ENCODE measurements at regions not wholly inside any gene's neighbourhood (a gene's known extent, or its start where the extent isn't known, plus 50 kb on each side); places are given as distances from the start of the nearest gene placed in this dataset.

GRCh38 chr14:55766071-55766470 lies 186.1 kb downstream of the KTN1 start (continued):
- no peak for TF ChIP-seq ZNF462 (CRISPR knock-in tag; IDR thresholded peaks at IDR 0.05)
- TF ChIP-seq ETS1 (IDR thresholded peaks at IDR 0.05): no peak

- Mint-ChIP-seq H3K27ac (no peak overlapping the region), H3K4me3 (no peak overlapping the region), H3K4me1 (peaks cover 6% of the 10 kb centered on the region; the same call in 2 of the 3 replicates), H3K9me3 (no peaks in the 10 kb centered on the region), H3K36me3 (ENCODE audit: low read depth) (no peaks in the 10 kb centered on the region), H3K27me3 (ENCODE audit: insufficient read depth, low read depth, poor library complexity) (no peaks in the 10 kb centered on the region)
- Histone ChIP-seq H3K27ac (ENCODE audit: low read depth) (no peak overlapping the region), H3K79me2 (replicated peaks; ENCODE audit: insufficient read depth) (no peaks in the 10 kb centered on the region), H3F3A (replicated peaks; ENCODE audit: low read depth) (no peaks in the 10 kb centered on the region), H3K9me2 (ENCODE audit: insufficient read depth) (no peaks in the 10 kb centered on the region; the same call in 1 of the 2 replicates), H4K20me1 (replicated peaks; ENCODE audit: insufficient read depth) (no peaks in the 10 kb centered on the region), H3K4me2 (no peak overlapping the region), H2AFZ (no peak overlapping the region), H3K27me3 (ENCODE audit: insufficient read depth) (no peaks in the 10 kb centered on the region), H3K36me3 (ENCODE audit: insufficient read depth) (no peaks in the 10 kb centered on the region), H3K4me1 (ENCODE audit: insufficient read depth) (peaks cover 10% of the 10 kb centered on the region), H3K4me3 (no peak overlapping the region)
- ATAC-seq (no peak), DNase-seq (ENCODE audit: low spot score) (no peak)
- TF ChIP-seq JUNB (IDR thresholded peaks at IDR 0.05; ENCODE audit: unreplicated experiment) (no peak), NANOG (IDR thresholded peaks at IDR 0.05; ENCODE audit: borderline replicate concordance) (no peak), ETS1 (IDR thresholded peaks at IDR 0.05) (no peak), POLR2AphosphoS5 (IDR thresholded peaks at IDR 0.05; ENCODE audit: low read depth) (no peak), REST (IDR thresholded peaks at IDR 0.05; ENCODE audit: unreplicated experiment) (no peak), EZH2phosphoT487 (IDR thresholded peaks at IDR 0.05; ENCODE audit: unreplicated experiment) (no peak), STAT1 (IDR thresholded peaks at IDR 0.05; ENCODE audit: unreplicated experiment) (no peak)
Measured at GRCh38 chr14:55767286-55767685, 187.3 kb downstream of the KTN1 start.

Measured in GM23338 (cell line).